T1000 (cell line): ENCODE measurements at regions not wholly inside any gene's neighbourhood (a gene's known extent, or its start where the extent isn't known, plus 50 kb on each side); places are given as distances from the start of the nearest gene placed in this dataset.
"Not testable (repeated sequence)": the region's sequence is repeated elsewhere in the genome, so short reads cannot be mapped to it uniquely, and the experiment has no call there.

ENCODE experiments used
- DNase-seq: peaks from one replicate; lab custom pipeline; 2025; ENCODE audit warnings: mixed read lengths; lab: John Stamatoyannopoulos, UW

- DNase-seq: no peak
Observed at GRCh38 chr12:126974779-126975178, 1292.2 kb upstream of the TMEM132C start.

GRCh38 chr12:126976579-126976978 is 1290.4 kb upstream of the TMEM132C start:
- no peak for DNase-seq

DNA sequence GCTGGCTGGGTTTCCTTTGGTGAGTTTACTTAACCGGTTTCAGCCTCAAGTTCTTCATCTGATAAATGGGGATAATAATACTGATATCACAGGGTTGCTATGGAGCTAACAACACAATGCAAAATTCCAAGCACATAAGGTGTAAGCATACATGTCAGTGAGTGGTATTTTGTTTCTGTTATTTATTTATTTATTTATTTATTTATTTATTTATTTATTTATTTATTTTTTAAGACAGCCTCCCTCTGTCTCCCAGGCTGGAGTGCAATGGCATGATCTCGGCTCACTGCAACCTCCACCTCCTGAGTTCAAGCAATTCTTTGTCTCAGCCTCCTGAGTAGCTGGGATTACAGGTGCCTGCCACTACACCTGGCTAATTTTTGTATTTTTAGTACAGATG is 1287.4 kb upstream of the TMEM132C start:
- DNase-seq: not testable (repeated sequence)

GRCh38 chr12:126982707-126983106 is 1284.3 kb upstream of the TMEM132C start:
- no peak for DNase-seq

DNA sequence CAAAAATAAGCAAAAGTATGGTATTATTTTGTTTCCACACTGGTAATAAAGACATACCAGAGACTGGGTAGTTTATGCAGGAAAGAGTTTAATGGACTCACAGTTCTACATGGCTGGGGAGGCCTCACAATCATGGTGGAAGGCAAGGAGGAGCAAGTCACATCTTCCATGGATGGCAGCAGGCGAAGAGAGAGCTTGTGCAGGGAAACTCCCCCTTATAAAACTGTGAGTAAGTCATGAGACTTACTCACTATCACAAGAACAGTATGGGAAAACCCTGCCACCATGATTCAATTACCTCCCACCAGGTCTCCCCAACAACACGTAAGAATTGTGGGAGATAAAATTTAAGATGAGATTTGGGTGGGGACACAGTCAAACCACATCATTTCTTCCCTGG is 1283.2 kb upstream of the TMEM132C start:
- DNase-seq: not testable (repeated sequence)

DNA sequence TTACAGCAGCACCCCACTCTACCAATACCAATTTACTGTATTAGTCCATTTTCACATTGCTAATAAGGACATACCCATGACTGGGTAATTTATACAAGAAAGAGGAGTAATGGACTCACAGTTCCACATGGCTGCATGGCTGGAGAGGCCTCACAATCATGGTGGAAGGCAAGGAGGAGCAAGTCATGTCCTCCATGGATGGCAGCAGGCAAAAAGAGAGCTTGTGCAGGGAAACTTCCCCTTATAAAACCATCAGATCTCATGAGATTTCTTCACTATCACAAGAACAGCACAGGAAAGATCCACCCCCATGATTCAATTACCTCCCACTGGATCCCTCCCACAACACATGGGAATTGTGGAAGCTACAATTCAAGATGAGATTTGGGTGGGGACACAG is 1281.3 kb upstream of the TMEM132C start:
- DNase-seq: not testable (repeated sequence)

- DNase-seq: no peak
Observed at GRCh38 chr12:126989532-126989931, 1277.4 kb upstream of the TMEM132C start.

- no peak for DNase-seq
Observed at GRCh38 chr12:126993898-126994297, 1273.1 kb upstream of the TMEM132C start.

GRCh38 chr12:126994599-126994998 is 1272.4 kb upstream of the TMEM132C start:
- no peak for DNase-seq

DNA sequence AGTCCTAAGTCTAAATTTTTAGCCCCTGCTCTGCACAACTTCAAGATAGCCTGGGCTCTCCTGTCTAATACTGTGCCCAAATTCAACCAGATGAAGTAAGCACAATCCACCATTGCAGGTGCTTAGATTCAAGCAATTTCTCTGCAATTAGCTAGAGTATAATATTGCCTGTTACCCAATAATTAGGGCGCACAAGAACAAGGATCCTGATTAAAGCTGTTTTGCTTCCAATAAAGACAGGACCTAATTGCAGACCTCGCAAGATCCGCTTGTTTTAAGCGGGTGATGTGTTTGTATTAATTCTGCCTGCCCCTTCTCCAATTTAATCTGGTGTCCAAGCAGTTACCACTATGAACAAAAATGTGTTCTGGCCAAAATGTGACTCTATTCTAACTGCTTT is 1268.9 kb upstream of the TMEM132C start:
- no peak for DNase-seq

DNA sequence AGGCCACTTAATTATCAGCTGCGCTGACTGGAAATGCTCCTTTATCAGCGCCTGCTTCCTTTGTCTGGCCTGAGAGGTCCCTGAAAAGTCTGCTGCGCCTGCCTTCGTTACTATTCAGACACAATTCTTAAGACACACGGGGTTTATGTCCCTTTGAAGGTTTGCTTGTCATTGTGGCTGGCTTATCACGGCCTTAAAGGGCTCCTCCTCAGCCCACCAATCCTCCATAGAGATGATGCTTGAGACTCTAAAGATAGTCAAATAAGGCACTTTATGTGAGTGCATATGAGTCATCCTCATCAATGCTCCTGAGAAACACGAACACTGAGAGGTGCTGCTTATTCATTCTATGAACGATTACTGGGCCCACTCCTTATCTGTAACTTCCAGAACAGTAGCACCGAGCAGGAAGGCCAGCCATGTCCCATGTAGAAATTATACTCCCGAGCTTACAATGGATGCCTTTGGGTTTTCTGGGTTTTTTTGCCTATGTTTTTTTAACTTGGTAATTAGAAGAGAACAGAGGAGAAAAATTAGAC is 1268.2 kb upstream of the TMEM132C start:
- no peak for DNase-seq

GRCh38 chr12:126999352-126999751 is 1267.6 kb upstream of the TMEM132C start:
- no peak for DNase-seq

DNA sequence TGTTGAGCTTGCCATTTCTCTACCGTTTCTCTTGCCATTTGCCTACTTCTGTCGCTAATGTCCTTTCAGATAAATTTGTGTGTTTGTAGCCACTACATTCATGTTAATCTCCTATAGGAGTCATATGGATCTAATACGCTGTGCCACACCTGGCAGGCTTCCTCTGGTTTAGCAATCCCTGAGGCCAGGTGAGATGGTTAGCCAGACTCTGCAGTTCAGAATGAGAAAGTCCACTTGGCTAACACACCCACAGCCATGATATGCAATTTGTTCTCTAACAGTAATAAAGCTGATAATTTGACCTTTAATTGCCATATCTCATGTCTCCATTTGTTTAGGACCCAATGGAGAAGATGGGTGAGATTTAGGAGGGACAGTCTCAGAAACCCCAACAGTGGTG is 1261.6 kb upstream of the TMEM132C start:
- no peak for DNase-seq

DNA sequence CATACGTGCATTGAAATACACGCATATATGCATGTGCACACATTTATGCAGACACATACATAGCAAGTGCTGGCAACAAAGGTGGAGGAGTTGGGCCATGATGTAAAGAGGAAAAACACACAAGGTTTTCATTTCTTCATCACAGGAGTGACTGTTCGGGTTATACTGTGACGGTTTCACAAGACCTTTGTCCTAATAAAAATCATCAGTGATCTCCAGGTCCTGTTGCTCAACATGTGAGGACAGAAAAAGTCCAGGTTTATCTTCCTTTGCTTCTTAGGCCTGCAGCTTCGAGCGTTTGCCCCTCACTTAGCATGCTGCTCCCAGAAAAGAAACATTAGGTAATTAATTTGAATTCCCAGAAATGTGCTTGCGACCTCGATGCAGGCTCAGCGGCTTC is 1260.0 kb upstream of the TMEM132C start:
- DNase-seq: no peak

GRCh38 chr12:127008755-127009403 is 1258.1 kb upstream of the TMEM132C start:
- no peak for DNase-seq

DNA sequence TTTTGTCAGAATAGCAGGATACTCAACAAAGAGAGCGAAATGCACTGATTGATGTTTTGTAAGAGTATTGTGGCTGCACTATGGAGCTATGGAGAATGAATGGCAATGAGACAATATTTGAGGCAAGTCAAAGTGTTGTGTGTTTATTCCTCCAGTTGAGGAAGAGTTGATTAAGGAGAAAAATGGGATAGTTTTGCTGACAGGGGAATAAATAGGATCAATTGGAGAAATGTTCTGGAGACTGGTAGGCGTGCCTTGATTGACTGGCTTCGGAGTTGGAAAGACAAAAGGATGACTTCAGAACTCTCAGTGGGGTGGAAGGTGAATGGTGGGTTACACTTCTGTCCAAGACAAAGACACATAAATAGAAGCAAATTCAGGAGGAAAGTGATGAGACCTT is 1254.9 kb upstream of the TMEM132C start:
- DNase-seq: no peak

GRCh38 chr12:127013197-127013596 is 1253.8 kb upstream of the TMEM132C start:
- no peak for DNase-seq

DNA sequence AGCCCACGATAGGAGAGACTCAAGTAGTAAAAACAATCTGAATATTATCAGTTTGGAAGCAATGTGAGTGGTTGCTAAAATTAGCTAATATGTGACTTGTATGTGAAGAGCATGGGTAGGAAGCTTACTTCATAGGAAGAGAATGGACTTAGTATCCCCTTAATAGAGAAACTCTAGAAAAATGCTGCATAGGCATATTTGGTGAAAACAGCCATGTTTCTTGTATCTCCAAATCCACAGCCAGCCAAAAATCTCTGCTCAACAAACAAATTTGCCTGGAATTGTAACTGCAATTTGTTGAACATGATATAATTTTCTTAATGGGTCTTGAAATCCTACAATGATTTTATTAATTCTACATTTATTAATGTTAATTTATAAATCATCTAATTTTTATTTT is 1252.9 kb upstream of the TMEM132C start:
- DNase-seq: no peak

- no peak for DNase-seq
Observed at GRCh38 chr12:127024791-127025190, 1242.2 kb upstream of the TMEM132C start.

DNA sequence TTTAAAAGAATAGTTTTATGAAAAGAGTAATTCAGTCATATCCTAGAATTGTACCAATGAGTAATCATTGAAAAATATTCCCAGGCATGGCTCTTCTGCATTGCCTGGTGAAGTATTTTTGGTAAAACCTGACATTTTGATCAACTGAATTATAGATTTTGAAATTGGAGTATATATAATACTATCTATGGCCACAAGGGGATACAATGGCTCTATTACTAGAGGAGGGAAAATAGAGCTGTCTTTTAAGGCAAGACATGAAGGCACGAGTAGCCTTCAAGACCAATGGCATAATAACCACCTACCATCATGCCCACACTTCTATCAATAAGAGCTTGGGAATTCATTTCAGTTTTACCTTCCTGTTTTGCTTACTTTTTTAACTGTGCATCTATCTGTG is 1241.4 kb upstream of the TMEM132C start:
- no peak for DNase-seq

DNA sequence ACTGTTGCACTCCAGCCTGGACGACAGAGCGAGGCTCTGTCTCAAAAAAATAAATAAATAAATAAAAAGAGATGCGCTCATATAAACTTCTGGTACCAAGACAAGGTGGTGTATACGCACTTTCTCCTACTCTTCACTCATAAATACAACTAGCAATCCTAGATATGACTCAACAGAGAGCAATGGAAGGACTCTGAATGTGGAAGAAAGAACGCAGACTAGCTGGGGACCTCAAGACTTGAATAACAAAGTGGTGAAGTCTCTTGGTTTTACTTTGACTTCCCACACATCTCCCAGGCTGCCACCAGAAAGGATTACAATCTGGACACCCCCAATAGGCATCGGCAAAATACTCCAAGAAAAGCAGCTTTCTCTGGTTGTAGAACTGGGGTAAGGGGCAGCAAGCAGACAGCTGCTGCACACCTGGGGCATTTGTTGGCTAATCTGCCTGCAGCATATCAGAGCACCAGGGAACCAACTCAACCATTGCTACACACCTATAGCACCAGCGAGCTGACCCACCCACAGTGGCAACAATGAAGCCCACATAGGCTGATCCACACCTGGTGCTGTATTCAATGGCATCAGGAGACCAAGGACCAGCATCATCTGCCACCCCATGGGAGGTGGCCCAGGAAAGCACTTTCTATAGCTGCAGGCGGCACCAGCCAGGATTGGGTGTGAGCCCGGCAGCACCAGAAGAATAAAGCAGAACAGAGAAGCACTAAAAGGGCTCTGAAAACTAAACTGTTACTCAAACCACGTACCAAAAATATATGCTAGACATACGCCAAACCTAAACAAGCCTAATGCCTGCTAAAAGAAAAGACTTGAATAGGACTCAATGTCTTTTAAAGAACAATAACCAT is 1231.7 kb upstream of the TMEM132C start:
- DNase-seq: no peak

DNA sequence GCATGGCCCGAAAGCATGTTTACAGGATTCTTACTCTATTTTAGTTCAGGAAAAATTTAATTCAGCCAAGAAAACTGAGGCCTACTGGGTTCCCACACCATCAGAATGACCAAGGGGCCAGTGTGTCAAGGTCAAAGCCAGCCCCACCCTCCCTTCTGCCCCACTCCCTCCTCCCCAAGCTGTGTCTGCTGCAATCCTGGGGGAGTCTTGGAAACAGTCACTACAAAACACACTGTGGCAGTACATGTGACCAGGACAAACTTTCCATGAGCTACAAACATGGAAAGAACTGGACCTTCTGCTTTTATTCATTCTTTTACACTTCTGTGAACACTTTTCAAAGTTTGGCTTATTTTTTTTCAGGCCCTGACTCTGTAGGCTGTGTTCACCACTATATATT is 1228.8 kb upstream of the TMEM132C start:
- no peak for DNase-seq

DNA sequence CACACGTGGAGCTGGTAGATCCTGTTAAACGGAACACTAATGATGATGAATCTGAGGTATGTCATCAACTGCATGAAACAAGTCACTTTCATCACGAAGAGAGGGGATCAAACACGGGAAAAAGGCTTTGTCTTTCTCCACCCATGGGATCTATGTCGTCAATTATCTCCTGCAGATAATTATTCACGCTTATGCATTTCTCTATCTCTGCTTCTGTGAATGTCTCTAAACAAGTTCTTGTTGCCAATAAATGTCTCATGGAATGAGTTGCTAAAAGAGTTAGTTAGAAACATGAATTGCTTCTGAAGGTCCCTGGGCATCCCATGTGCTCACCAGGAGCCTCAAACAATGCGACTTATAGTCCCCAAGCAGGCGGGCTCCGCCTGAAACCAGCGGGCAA is 1228.2 kb upstream of the TMEM132C start:
- no peak for DNase-seq
